DMS53 treated with DMSO at 0.1 percent for 48 hours (cell line): ENCODE measurements at regions not wholly inside any gene's neighbourhood (a gene's known extent, or its start where the extent isn't known, plus 50 kb on each side); places are given as distances from the start of the nearest gene placed in this dataset.
"Not testable (repeated sequence)": the region's sequence is repeated elsewhere in the genome, so short reads cannot be mapped to it uniquely, and the experiment has no call there.

Experiments used
- DNase-seq: peaks from one replicate; lab custom pipeline; 2025; ENCODE audit not compliant: unreplicated experiment; lab: John Stamatoyannopoulos, UW

- DNase-seq = no peak
Observed at GRCh38 chr15:87727073-87727472, 529.5 kb downstream of the NTRK3 start.

GRCh38 chr15:87724330-87724729 is 532.2 kb downstream of the NTRK3 start:
- no peak for DNase-seq

GRCh38 chr15:87722941-87723691 is 533.4 kb downstream of the NTRK3 start:
- DNase-seq = no peak

GRCh38 chr15:87720235-87720634 is 536.3 kb downstream of the NTRK3 start:
- DNase-seq = no peak

DNA sequence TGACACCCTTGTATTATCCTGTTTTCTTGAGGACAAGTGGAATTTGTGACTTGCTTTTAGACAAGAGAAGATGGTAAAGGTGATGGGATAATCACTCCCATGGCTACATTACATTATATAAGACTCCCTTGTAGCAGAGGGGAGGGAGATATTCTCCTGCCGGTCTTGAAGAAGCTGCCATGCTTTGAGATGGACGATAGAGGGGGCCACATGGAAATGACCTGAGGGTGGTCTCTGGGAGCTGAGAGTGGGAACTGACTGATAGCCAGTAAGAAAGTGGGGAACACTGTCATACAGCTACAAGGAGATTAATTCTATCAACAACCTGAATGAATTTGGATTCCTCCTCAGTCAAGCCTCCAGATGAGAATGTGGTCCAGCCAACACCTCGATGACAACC is 540.1 kb downstream of the NTRK3 start:
- no peak for DNase-seq

- no peak for DNase-seq
Observed at GRCh38 chr15:87715252-87715651, 541.3 kb downstream of the NTRK3 start.

DNA sequence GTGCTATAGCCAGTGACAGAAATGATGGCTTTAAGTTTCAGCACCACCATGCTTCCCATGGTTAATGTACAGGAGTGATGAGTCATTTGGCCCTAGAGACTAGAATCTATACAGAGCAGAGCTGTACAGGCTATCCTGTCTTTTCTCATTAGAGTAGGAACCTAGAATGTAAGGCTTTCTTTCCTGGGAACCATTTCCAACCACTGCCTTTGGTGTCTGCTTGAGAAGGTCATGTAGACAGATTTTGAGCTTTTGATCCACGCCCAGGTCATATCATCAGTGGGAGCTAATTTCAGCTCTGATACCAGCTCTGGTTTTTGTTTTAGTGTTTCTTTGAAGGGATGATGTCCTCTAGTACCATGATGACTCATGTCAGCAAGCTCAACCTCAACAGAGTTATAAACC is 543.1 kb downstream of the NTRK3 start:
- no peak for DNase-seq

GRCh38 chr15:87712211-87712610 is 544.3 kb downstream of the NTRK3 start:
- DNase-seq = no peak

GRCh38 chr15:87711026-87711425 is 545.5 kb downstream of the NTRK3 start:
- no peak for DNase-seq

GRCh38 chr15:87710406-87710805 is 546.1 kb downstream of the NTRK3 start:
- DNase-seq = no peak

- DNase-seq = no peak
Observed at GRCh38 chr15:87707566-87708130, 548.9 kb downstream of the NTRK3 start.

DNA sequence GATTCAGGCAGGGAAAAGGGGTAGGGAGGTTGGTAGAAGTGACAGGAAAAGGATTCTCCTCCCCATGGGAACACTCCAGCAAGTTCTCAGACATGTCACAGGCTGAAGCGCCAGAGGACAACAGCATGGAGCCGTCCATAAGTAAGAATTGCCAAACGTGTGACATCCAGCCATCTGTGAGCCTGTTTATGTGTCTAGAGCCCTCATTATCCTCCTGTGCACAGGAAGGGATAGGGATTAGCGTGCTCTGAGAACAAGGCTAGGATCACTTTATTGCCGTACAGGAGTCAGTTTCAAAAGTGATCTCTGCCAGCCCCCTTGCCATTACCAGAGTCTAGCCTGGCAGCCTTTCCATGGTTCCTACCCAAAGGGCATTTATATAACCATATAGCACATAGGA is 549.5 kb downstream of the NTRK3 start:
- no peak for DNase-seq

GRCh38 chr15:87706001-87706400 is 550.5 kb downstream of the NTRK3 start:
- no peak for DNase-seq

DNA sequence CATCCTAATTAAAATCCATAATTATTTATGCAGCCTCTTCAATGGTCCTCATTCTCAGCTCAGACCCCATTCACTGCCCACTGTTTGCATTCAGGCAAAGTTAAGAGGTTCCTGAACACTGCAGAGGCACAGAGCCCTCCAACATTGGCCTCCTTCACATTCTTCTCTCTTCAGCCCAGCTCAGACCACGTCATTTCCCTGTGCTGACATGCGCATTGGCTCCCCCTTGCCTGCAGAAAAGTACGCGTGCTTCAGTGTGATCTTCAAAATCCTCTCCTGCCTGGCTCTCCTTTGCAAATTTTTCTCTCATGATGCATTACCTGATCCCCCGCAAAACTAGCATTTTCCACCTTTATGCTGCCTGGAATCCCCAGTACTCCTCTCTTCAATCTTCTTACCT is 552.3 kb downstream of the NTRK3 start:
- no peak for DNase-seq

- DNase-seq = no peak
Observed at GRCh38 chr15:87703327-87704111, 553.0 kb downstream of the NTRK3 start.

GRCh38 chr15:87702270-87702669 is 554.3 kb downstream of the NTRK3 start:
- no peak for DNase-seq

DNA sequence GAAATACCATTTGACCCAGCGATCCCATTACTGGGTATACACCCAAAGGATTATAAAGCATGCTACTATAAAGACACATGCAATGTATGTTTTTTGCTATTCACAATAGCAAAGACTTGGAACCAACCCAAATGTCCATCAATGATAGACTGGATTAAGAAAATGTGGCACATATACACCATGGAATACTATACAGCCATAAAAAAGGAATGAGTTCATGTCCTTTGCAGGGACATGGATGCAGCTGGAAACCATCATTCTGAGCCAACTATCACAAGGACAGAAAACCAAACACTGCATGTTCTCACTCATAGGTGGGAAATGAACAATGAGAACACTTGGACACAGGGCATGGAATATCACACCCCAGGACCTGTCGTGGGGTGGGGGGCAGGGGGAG is 558.1 kb downstream of the NTRK3 start:
- DNase-seq = not testable (repeated sequence)

- DNase-seq = no peak
Observed at GRCh38 chr15:87689716-87690115, 566.8 kb downstream of the NTRK3 start.

DNA sequence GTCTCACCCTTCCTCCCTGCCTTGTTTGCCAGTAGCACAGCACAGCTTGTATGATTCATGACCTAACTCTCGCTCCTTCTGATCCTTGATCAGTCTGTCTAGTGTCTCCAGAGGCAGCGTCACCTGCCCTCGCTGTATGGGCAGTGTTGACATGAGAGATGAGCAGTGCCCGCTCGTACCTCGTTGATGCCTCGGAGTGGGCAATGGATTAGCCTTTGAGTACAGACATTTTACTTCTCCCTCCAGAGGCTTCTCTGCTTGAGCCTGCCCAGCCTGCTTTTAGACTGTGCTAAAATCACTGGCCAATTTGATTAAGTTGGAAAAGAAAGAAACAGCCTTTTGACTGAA is 569.0 kb downstream of the NTRK3 start:
- no peak for DNase-seq

DNA sequence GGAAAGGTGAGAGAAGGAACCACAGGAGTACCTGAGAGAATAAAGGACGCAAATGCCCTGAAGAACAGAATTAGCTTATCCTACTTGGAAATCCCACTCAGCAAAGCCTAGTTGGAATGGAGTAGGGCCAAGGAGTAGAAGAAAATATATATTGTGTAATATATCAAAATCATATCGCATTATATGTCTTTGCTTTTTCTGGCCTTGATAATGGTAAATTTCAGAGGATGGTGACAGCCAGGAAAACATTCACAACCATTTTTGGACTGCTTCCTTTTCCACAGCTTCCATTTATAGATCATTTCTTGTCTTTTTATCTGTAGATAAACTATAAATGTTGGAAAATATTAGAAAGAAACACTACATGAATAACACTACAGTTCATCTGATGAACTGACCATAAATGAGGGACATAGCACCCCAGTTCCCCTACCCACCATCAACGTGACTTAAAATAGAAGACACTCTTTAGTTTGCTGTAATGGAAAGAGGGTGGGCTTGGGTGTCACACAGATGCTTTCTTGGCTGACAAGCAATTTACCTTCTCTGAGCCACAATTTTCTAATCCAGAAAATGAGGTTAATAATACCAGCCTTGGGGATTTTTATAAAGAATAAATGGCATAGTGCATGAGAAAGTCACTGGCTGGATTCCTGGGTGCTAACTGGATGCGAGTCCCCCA is 569.6 kb downstream of the NTRK3 start:
- DNase-seq = no peak

GRCh38 chr15:87686339-87686738 is 570.2 kb downstream of the NTRK3 start:
- no peak for DNase-seq

DNA sequence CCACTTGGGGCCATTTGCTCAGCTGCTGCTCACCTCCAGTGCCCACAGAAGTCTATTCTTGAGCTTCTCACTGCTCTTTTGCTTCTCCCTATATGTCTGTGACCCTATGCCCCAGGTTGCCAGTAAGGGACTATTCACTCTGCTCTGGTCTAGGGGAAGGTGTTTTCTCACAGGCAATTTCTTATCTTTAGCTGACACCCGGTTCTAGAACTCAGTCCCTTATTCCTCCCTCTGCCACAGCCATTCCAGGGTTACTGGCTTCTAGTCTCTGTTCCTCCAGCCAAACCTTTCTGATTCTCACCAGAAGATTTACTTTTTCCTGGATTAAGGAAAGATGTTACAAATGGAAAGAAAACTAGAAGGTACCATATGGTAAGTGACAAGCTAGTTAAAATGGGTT is 574.0 kb downstream of the NTRK3 start:
- no peak for DNase-seq
